Osteocyte (in vitro differentiated cells): ENCODE measurements at regions not wholly inside any gene's neighbourhood (a gene's known extent, or its start where the extent isn't known, plus 50 kb on each side); places are given as distances from the start of the nearest gene placed in this dataset.

ENCODE experiments used
- DNase-seq: peaks from one replicate; pipeline ENCODE4 v3.0.0; 2021; ENCODE audit warnings: mixed read lengths; ENCODE audit not compliant: unreplicated experiment; ENCODE audit errors: extremely low spot score
- H3K27ac Mint-ChIP-seq: one replicate; pipeline ENCODE4 v1.8.0; 2021; ENCODE audit warnings: mild to moderate bottlenecking, mixed read lengths; ENCODE audit not compliant: unreplicated experiment
- H3K27me3 Mint-ChIP-seq: one replicate; pipeline ENCODE4 v1.8.0; 2021; ENCODE audit warnings: mixed read lengths; ENCODE audit not compliant: unreplicated experiment
- H3K36me3 Mint-ChIP-seq: one replicate; pipeline ENCODE4 v1.8.0; 2021; ENCODE audit warnings: mixed read lengths; ENCODE audit not compliant: unreplicated experiment
- H3K4me1 Mint-ChIP-seq: one replicate; pipeline ENCODE4 v1.8.0; 2021; ENCODE audit warnings: mixed read lengths; ENCODE audit not compliant: unreplicated experiment
- H3K4me3 Mint-ChIP-seq: one replicate; pipeline ENCODE4 v1.8.0; 2021; ENCODE audit warnings: mild to moderate bottlenecking, moderate library complexity, mixed read lengths; ENCODE audit not compliant: unreplicated experiment
- H3K9me3 Mint-ChIP-seq: one replicate; pipeline ENCODE4 v1.8.0; 2021; ENCODE audit warnings: mixed read lengths; ENCODE audit not compliant: unreplicated experiment
- CTCF ChIP-seq: fragments of 200-600 bp; sonication (generic); IDR thresholded peaks from 2 replicates; pipeline ENCODE4 v1.5.0; 2021; ENCODE audit warnings: antibody characterized with exemption, mild to moderate bottlenecking, moderate library complexity

GRCh38 chr1:201636510-201636971 is 97.6 kb downstream of the NAV1 start:
- Mint-ChIP-seq H3K9me3 (no peaks in the 10 kb centered on the region), H3K27me3 (no peaks in the 10 kb centered on the region), H3K4me3 (no peak overlapping the region), H3K36me3 (peaks cover 7% of the 10 kb centered on the region), H3K4me1 (peaks cover 27% of the 10 kb centered on the region), H3K27ac (peak overlapping the region; percentile 81)
- TF ChIP-seq CTCF: no peak
- DNase-seq: no peak

DNA sequence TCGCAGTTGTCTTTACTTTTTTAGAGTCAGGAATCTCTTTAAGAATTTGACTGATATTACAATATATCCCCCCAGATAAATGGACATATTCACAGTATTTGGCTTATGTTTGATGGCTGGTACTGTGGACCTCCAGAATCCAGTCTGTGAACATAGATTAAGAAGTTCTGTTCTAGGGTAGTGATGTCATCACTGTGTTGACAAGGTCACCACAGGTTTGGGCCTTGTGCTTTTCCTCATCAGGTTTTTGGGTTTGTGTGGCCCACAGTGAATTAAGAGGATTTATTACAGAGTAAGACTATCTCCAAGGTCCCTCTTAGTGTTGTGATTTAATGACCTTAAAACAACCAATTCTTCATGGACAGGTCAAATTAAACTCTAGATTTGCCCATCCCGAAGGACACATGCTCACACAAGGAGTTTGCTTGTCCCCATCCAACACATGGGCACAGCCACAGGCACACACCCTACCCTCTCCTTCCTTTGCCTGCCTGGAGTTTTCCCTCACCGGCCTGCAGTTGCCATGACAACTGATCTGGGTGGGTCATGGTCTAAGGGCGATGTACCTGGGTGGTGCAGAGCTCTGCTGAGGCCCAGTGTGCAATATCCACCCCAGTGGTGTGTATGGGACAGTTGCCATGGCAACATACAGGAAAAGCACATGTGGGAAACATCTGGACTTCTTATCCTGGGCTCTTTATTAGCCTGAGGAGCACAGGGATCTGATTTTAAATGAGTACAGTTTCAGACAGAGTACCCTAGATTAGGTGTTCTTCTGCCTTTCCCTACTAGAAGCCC is 98.6 kb downstream of the NAV1 start:
- Mint-ChIP-seq H3K4me3 (no peak overlapping the region), H3K9me3 (no peaks in the 10 kb centered on the region), H3K36me3 (peaks cover 7% of the 10 kb centered on the region), H3K4me1 (peaks cover 27% of the 10 kb centered on the region), H3K27ac (peak overlapping the region; percentile 34), H3K27me3 (no peaks in the 10 kb centered on the region)
- DNase-seq: no peak
- no peak for TF ChIP-seq CTCF

DNA sequence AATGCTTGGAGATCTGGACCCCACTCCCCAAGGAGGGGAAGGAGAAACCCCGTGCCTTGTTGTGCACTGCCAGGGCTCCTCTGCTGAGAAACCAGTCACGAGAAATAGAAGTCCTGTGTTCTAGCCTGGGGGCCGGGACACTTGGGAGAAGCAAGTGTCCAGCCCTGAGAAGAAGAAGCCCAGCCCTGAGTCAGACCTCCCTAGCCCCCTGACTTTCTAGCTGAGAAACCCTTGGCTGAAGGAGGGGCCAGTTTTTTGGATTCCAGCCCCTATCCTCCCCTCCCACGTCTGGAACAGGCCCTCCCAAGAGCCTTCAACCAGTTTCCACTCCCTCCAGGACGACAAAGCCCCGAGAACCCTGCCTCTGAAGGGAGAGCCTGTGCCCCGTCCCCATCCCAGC is 100.5 kb downstream of the NAV1 start:
- H3K36me3 Mint-ChIP-seq: peaks cover 7% of the 10 kb centered on the region
- TF ChIP-seq CTCF: no peak
- peaks cover 29% of the 10 kb centered on the region for H3K4me1 Mint-ChIP-seq
- DNase-seq: no peak
- H3K27ac Mint-ChIP-seq: no peak overlapping the region
- H3K9me3 Mint-ChIP-seq: no peaks in the 10 kb centered on the region
- H3K4me3 Mint-ChIP-seq: no peak overlapping the region
- no peaks in the 10 kb centered on the region for H3K27me3 Mint-ChIP-seq

GRCh38 chr1:201639826-201640225 is 100.9 kb downstream of the NAV1 start:
- no peaks in the 10 kb centered on the region for H3K27me3 Mint-ChIP-seq
- H3K4me1 Mint-ChIP-seq: peaks cover 31% of the 10 kb centered on the region
- no peak overlapping the region for H3K4me3 Mint-ChIP-seq
- no peaks in the 10 kb centered on the region for H3K9me3 Mint-ChIP-seq
- no peak overlapping the region for H3K27ac Mint-ChIP-seq
- no peak for DNase-seq
- peaks cover 10% of the 10 kb centered on the region for H3K36me3 Mint-ChIP-seq
- TF ChIP-seq CTCF: no peak

DNA sequence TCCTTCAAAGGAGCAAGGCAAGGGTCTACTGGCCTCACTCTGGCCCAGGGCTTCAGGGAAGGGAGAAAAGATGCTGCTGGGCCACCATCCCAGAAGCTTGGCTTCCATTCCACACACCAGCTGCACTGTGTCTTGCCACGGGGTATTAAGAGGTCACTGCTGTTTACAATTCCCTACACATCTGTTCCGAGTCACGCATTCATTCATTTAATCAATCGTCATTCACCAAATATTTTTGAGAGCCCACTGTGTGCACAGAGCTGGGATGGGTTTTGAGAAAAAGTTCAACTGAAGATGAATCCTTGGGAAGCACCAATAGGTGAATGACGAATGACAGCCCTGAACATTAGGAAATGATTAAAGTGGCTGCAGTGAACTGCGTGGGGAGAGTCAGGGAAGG is 101.7 kb downstream of the NAV1 start:
- DNase-seq: no peak
- H3K36me3 Mint-ChIP-seq: peaks cover 10% of the 10 kb centered on the region
- peaks cover 29% of the 10 kb centered on the region for H3K4me1 Mint-ChIP-seq
- no peak overlapping the region for H3K4me3 Mint-ChIP-seq
- no peak for TF ChIP-seq CTCF
- H3K27ac Mint-ChIP-seq: no peak overlapping the region
- H3K27me3 Mint-ChIP-seq: no peaks in the 10 kb centered on the region
- no peaks in the 10 kb centered on the region for H3K9me3 Mint-ChIP-seq
